ENCODE measurements at regions not wholly inside any gene's neighbourhood (a gene's known extent, or its start where the extent isn't known, plus 50 kb on each side); places are given as distances from the start of the nearest gene placed in this dataset.
A peak's percentile ranks its signal among the peaks of the same experiment; 100 is the strongest.

GRCh38 chr1:81679942-81680341 lies 120.8 kb upstream of the ADGRL2 start:
- Histone ChIP-seq H3K4me1 (peaks cover 4 to 26% (median 17%) of the 10 kb centered on the region in 9 donors), H3K36me3 (no peaks in the 10 kb centered on the region), H3K9me3 (peaks cover 0 to 8% (median 0%) of the 10 kb centered on the region in 11 donors), H3K27ac (peak overlapping the region in 2 of 10 donors; percentile 4 to 16), H3K27me3 (no peaks in the 10 kb centered on the region), H3K4me3 (peak overlapping the region in 4 of 10 donors; percentile 2 to 26 (median 16))
- intact Hi-C loops (cut with DNase I), result no loop called here
- DNase-seq (no peak), ATAC-seq (peak in 7 of 8 donors; percentile 61 to 91 (median 75))
- no peak for TF ChIP-seq CTCF (IDR thresholded peaks at IDR 0.05)
- 44 to 62% methylated on average over 3 of the region's 3 CpGs for WGBS, 2 donors

- 82 to 93% methylated on average over 3 of the region's 3 CpGs for WGBS, 2 donors
- Histone ChIP-seq H3K4me3 (no peak overlapping the region), H3K27ac (no peak overlapping the region), H3K27me3 (no peaks in the 10 kb centered on the region), H3K4me1 (peaks cover 4 to 26% (median 17%) of the 10 kb centered on the region in 9 donors), H3K36me3 (no peaks in the 10 kb centered on the region), H3K9me3 (no peaks in the 10 kb centered on the region)
- DNase-seq (no peak), ATAC-seq (no peak)
- intact Hi-C loops (cut with DNase I), result no loop called here
- TF ChIP-seq CTCF (IDR thresholded peaks at IDR 0.05), result no peak
Observed at GRCh38 chr1:81678779-81679178, 122.0 kb upstream of the ADGRL2 start.

GRCh38 chr1:81672766-81673165 lies 128.0 kb upstream of the ADGRL2 start:
- intact Hi-C loops (cut with DNase I), result no loop called here
- Histone ChIP-seq H3K9me3 (no peaks in the 10 kb centered on the region), H3K4me3 (no peak overlapping the region), H3K27ac (no peak overlapping the region), H3K36me3 (no peaks in the 10 kb centered on the region), H3K4me1 (peaks cover 2 to 16% (median 13%) of the 10 kb centered on the region in 9 donors), H3K27me3 (no peaks in the 10 kb centered on the region)
- no peak for TF ChIP-seq CTCF (IDR thresholded peaks at IDR 0.05)
- DNase-seq, result no peak
- no peak for ATAC-seq

GRCh38 chr1:81671038-81671437 lies 129.7 kb upstream of the ADGRL2 start:
- peak in 7 of 8 donors; percentile 26 to 68 (median 60) for ATAC-seq
- no peaks in the 10 kb centered on the region for H3K9me3 ChIP-seq
- DNase-seq, result no peak
- no peak for TF ChIP-seq CTCF (IDR thresholded peaks at IDR 0.05)
- intact Hi-C loops (cut with DNase I), result no loop called here
- no peak overlapping the region for H3K4me3 ChIP-seq
- 35 to 43% methylated on average over 3 of the region's 3 CpGs for WGBS, 2 donors
- no peaks in the 10 kb centered on the region for H3K27me3 ChIP-seq
- peaks cover 2 to 16% (median 13%) of the 10 kb centered on the region in 9 donors for H3K4me1 ChIP-seq
- H3K27ac ChIP-seq, result no peak overlapping the region
- H3K36me3 ChIP-seq, result no peaks in the 10 kb centered on the region
